Mucosa of descending colon (tissue), 3 donors: ENCODE measurements at regions not wholly inside any gene's neighbourhood (a gene's known extent, or its start where the extent isn't known, plus 50 kb on each side); places are given as distances from the start of the nearest gene placed in this dataset.
A peak's percentile ranks its signal among the peaks of the same experiment; 100 is the strongest.

Experiments
- ATAC-seq: fragments of 200-7000 bp; cut with Tn5 transposase; one replicate; pipeline ENCODE4 v1.9.1; 2020; ENCODE audit warnings: mild to moderate bottlenecking, moderate library complexity
- DNase-seq, 3 donors: peaks; one replicate each; pipeline ENCODE4 v3.0.0-alpha.2; 2020
- H3K36me3 ChIP-seq: fragments of 200-600 bp; one replicate; pipeline ENCODE4 v1.8.0; 2021; ENCODE audit warnings: low read depth, mild to moderate bottlenecking
- H3K4me1 ChIP-seq: fragments of 200-600 bp; one replicate; pipeline ENCODE4 v1.8.0; 2021; ENCODE audit warnings: low read depth, mild to moderate bottlenecking
- H3K4me3 ChIP-seq: fragments of 200-600 bp; one replicate; pipeline ENCODE4 v1.8.0; 2021; ENCODE audit warnings: mild to moderate bottlenecking
- H3K9me3 ChIP-seq: fragments of 200-600 bp; one replicate; pipeline ENCODE4 v1.8.0; 2021; ENCODE audit warnings: mild to moderate bottlenecking
- intact Hi-C, 2 donors: fragments of 100-400 bp; cut with DNase I in 1 of 2; cut with micrococcal nuclease in 1 of 2; formaldehyde crosslinking; loops; one replicate each; pipeline versions ENCODE4 v1.11.0 to v1.11.1; 2022; cut with DNase I, micrococcal nuclease
- TF ChIP-seq, protein P1 (sequence below): fragments of 200-600 bp; IDR thresholded peaks from one replicate; pipeline ENCODE4 v1.8.0; 2022; ENCODE audit warnings: antibody characterized with exemption, mild to moderate bottlenecking
- donor health status: DM: no; HTN: no; CAD: no; lungs with moderate emphysema.
- donor health status: DM: no; HTN: no; CAD: no.
- donor health status: DM: no; HTN: yes; CAD: no.

DNA sequence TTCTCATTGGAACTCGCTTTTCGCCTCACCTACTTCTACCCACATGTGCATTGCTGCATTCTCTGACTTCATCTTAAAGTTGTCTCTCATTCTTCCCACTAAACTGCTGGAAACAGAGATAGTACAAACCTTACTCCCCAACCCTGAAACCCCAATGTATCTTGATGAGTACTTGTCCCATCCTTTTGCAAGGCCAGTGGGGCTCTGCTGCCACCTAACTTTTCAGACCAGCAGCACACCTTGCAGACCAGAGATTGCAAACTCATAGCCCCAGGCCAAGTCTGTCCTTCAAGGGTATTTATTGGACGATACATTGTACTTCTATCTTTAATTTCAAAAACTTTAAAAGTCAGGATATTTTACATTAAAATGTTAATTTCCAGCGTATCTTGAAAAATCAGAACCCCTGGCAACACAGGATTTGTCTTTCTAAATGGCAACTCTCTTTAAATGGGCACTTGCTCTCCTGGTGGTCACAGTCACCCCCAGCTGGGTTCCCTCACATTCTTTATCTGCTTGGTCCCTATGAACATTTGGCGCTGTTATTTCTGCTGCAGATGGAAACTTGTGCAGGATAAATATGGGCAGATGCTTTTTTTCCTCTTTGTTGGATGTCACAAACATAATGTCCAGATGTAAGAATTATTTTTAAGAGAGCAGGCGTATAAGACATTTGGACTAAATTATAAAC lies 83.9 kb downstream of the SOD2 start:
- no peak overlapping the region for H3K4me3 ChIP-seq
- H3K9me3 ChIP-seq: no peaks in the 10 kb centered on the region
- H3K4me1 ChIP-seq: no peaks in the 10 kb centered on the region
- intact Hi-C loops: no loop called here
- TF ChIP-seq, protein P1, sequence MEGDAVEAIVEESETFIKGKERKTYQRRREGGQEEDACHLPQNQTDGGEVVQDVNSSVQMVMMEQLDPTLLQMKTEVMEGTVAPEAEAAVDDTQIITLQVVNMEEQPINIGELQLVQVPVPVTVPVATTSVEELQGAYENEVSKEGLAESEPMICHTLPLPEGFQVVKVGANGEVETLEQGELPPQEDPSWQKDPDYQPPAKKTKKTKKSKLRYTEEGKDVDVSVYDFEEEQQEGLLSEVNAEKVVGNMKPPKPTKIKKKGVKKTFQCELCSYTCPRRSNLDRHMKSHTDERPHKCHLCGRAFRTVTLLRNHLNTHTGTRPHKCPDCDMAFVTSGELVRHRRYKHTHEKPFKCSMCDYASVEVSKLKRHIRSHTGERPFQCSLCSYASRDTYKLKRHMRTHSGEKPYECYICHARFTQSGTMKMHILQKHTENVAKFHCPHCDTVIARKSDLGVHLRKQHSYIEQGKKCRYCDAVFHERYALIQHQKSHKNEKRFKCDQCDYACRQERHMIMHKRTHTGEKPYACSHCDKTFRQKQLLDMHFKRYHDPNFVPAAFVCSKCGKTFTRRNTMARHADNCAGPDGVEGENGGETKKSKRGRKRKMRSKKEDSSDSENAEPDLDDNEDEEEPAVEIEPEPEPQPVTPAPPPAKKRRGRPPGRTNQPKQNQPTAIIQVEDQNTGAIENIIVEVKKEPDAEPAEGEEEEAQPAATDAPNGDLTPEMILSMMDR: no peak
- H3K36me3 ChIP-seq: no peaks in the 10 kb centered on the region
- DNase-seq (peak in 1 of 3 donors; percentile 5), ATAC-seq (no peak)

DNA sequence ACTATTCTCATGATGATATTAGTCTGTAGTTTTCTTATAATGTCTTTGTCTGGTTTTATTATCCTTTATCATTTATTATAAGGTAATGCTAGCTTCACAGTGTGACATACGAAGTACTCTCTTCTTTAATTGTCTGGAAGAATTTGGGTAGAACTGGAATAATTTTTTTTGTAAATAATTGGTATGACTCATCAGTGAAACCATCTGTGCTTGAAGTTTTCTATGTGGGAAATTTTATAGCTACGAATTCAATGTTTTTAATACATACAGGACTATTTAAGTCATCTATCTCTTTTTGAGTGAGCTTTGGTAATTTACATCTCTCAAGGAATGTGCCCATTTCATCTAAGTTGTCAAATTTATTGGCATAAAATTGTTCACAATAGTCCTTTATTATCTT lies 86.3 kb downstream of the SOD2 start:
- Histone ChIP-seq H3K9me3 (no peaks in the 10 kb centered on the region), H3K4me1 (no peaks in the 10 kb centered on the region), H3K36me3 (no peaks in the 10 kb centered on the region), H3K4me3 (no peak overlapping the region)
- no peak for DNase-seq
- intact Hi-C loops: no loop called here
- no peak for ATAC-seq
- TF ChIP-seq, protein P1: no peak

DNA sequence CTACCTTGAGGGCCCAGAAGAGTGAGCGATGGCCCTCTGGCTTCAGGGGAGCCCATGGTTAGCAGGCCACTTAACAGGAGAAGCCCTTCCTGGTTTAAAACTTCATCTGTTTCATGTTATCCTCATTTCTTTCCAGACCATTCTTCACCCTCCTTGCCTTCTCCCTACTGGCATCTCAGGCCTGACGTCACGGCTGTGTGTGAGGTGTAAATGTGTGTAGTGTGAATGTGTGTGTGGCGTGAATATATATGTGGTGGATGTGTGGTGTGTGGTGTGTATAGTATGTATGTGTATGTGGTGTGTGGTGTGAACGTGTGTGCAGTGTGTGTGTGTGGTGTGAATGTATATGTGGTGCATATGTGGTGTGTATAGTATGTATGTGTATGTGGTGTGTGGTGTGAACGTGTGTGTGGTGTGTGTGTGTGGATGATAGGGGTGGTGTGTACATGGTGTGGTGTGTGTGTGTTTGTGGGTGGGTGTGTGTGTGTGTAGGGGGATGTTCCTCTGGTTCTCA lies 88.5 kb downstream of the SOD2 start:
- no peak for DNase-seq
- TF ChIP-seq, protein P1: no peak
- Histone ChIP-seq H3K4me3 (no peak overlapping the region), H3K9me3 (no peaks in the 10 kb centered on the region), H3K36me3 (no peaks in the 10 kb centered on the region), H3K4me1 (no peaks in the 10 kb centered on the region)
- ATAC-seq: no peak
- intact Hi-C loops: no loop called here

DNA sequence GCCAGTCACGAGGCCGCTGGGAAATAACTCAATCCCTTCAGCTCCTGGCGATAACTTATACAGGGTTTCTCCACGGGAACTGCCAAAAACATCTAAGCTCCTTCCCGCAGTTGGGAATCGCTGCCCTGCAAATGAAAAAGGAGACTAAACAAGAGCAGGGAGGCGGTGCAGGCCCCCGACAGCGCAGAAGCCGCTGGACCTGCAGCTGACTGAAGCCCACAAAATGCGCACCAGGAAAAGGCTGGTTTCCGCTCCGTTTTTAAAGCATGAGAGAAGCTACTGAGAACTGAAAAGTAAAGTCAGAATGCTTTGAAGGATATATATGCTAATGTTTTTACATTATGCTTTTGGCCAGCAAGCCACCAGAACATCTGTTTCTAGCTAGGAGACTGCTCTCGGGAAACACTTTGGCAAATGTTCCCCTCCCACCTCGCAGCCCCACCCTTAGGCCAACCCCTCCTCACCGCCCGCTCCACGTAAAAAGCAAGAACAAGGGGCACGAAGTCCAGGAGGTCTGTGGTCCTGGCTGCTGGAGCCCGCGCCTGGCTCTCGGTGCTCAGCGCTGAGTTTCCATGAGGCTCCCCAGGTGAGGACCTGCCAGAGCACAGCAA lies 90.5 kb downstream of the SOD2 start:
- no peak for ATAC-seq
- TF ChIP-seq, protein P1: no peak
- Histone ChIP-seq H3K36me3 (no peaks in the 10 kb centered on the region), H3K4me1 (no peaks in the 10 kb centered on the region), H3K9me3 (no peaks in the 10 kb centered on the region), H3K4me3 (no peak overlapping the region)
- intact Hi-C loops: no loop called here
- no peak for DNase-seq

DNA sequence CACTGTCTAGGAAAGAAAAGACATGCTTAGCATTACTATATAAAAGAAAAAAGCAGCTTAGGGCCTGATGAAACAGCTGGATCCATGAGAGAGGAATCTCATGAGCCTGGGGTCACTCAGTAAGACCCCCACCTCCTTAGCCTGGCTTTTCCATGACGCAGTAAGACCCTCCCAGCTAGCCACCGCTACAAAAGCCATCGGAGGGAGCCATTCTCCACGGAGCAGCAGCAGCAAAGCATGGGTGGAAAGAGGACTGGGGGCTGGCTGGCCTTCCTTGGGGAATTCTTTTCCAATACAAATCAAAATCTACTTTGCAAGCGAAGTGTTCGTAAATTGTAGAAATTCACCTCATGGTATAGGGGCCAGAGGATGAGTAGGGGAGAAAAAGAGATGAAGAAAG lies 91.8 kb downstream of the SOD2 start:
- TF ChIP-seq, protein P1: no peak
- Histone ChIP-seq H3K36me3 (no peaks in the 10 kb centered on the region), H3K4me3 (no peak overlapping the region), H3K9me3 (no peaks in the 10 kb centered on the region), H3K4me1 (no peaks in the 10 kb centered on the region)
- no peak for ATAC-seq
- no peak for DNase-seq
- intact Hi-C loops: no loop called here
